Natural killer cell (primary cell): ENCODE measurements at regions not wholly inside any gene's neighbourhood (a gene's known extent, or its start where the extent isn't known, plus 50 kb on each side); places are given as distances from the start of the nearest gene placed in this dataset.

ENCODE experiments used
- ATAC-seq, 3 donors: fragments of 150-1000 bp in 2 of 3; fragments of 200-7000 bp in 1 of 3; cut with Tn5 transposase; 1 replicate in 1 of 3; 2 replicates in 2 of 3; pipeline ENCODE4 v1.10.0; 2021; ENCODE audit warnings: mild to moderate bottlenecking in 2 of 3, moderate library complexity in 2 of 3
- DNase-seq, 2 donors: peaks; one replicate each; pipeline versions ENCODE4 v3.0.0 to v3.0.0-alpha.2; 2013 to 2021; ENCODE audit warnings: mixed read lengths in 1 of 2
- H3K27ac ChIP-seq: one replicate; pipeline ENCODE4 v1.5.1; 2013; ENCODE audit warnings: mild to moderate bottlenecking, low read length
- H3K27me3 ChIP-seq: one replicate; pipeline ENCODE4 v1.6.1; 2013; ENCODE audit warnings: low read length; ENCODE audit not compliant: control insufficient read depth, insufficient read depth
- H3K36me3 ChIP-seq: one replicate; pipeline ENCODE4 v1.6.1; 2013; ENCODE audit warnings: low read length; ENCODE audit not compliant: control insufficient read depth, insufficient read depth
- H3K4me1 ChIP-seq: one replicate; pipeline ENCODE4 v1.6.1; 2013; ENCODE audit warnings: low read length; ENCODE audit not compliant: control insufficient read depth, insufficient read depth
- H3K4me3 ChIP-seq: one replicate; pipeline ENCODE4 v1.5.1; 2013; ENCODE audit warnings: low read length
- H3K9me3 ChIP-seq: one replicate; pipeline ENCODE4 v1.6.1; 2013; ENCODE audit warnings: low read length; ENCODE audit not compliant: control insufficient read depth, insufficient read depth
- H3K27ac Mint-ChIP-seq, 2 donors: one replicate each; pipeline ENCODE4 v1.8.0; 2022; ENCODE audit warnings: mild to moderate bottlenecking in 2 of 2, mixed read lengths in 2 of 2, moderate library complexity in 1 of 2
- H3K27me3 Mint-ChIP-seq, 2 donors: one replicate each; pipeline ENCODE4 v1.8.0; 2022; ENCODE audit warnings: low read depth in 2 of 2, mixed read lengths in 2 of 2
- H3K36me3 Mint-ChIP-seq: one replicate; pipeline ENCODE4 v1.8.0; 2022; ENCODE audit warnings: mixed read lengths
- H3K4me1 Mint-ChIP-seq, 2 donors: one replicate each; pipeline ENCODE4 v1.8.0; 2022; ENCODE audit warnings: mixed read lengths in 2 of 2
- H3K4me3 Mint-ChIP-seq: one replicate; pipeline ENCODE4 v1.8.0; 2022; ENCODE audit warnings: mild to moderate bottlenecking, moderate library complexity, mixed read lengths
- H3K9me3 Mint-ChIP-seq, 2 donors: one replicate each; pipeline ENCODE4 v1.8.0; 2022; ENCODE audit warnings: mixed read lengths in 2 of 2
- CTCF ChIP-seq: fragments of 200-600 bp; IDR thresholded peaks from one replicate; pipeline ENCODE4 v1.8.0; 2022; ENCODE audit warnings: antibody characterized with exemption
- WGBS: methylation state at CpG from one replicate; pipeline ENCODE4 v1.1.7; 2013; ENCODE audit warnings: missing lambda C conversion rate; ENCODE audit not compliant: insufficient coverage; 5-methylcytosine and 5-hydroxymethylcytosine counted together
- intact Hi-C: fragments of 100-400 bp; cut with micrococcal nuclease; formaldehyde crosslinking; loops from one replicate; pipeline ENCODE4 v1.14.2; 2022

GRCh38 chr12:11998944-11999315 lies 71.8 kb upstream of the BCL2L14 start:
- intact Hi-C loops = no loop called here
- H3K27me3 ChIP-seq = no peaks in the 10 kb centered on the region
- WGBS = 89% methylated on average over 1 of the region's 1 CpG
- ATAC-seq (no peak), DNase-seq (no peak)
- H3K9me3 ChIP-seq = no peaks in the 10 kb centered on the region
- Mint-ChIP-seq H3K4me1 (peaks cover 0 to 13% of the 10 kb centered on the region in 2 donors), H3K27ac (no peak overlapping the region), H3K4me3 (no peak overlapping the region), H3K27me3 (peaks cover 22 to 29% of the 10 kb centered on the region in 2 donors), H3K36me3 (no peaks in the 10 kb centered on the region), H3K9me3 (no peaks in the 10 kb centered on the region)
- H3K27ac ChIP-seq = no peak overlapping the region
- H3K4me3 ChIP-seq = no peak overlapping the region
- H3K4me1 ChIP-seq = peaks cover 14% of the 10 kb centered on the region
- no peaks in the 10 kb centered on the region for H3K36me3 ChIP-seq
- no peak for TF ChIP-seq CTCF

GRCh38 chr12:12003609-12004008 lies 67.1 kb upstream of the BCL2L14 start:
- Mint-ChIP-seq H3K27ac (no peak overlapping the region), H3K4me3 (no peak overlapping the region), H3K4me1 (peaks cover 13 to 37% of the 10 kb centered on the region in 2 donors), H3K27me3 (peaks cover 51 to 68% of the 10 kb centered on the region in 2 donors), H3K9me3 (no peaks in the 10 kb centered on the region), H3K36me3 (no peaks in the 10 kb centered on the region)
- H3K9me3 ChIP-seq = no peaks in the 10 kb centered on the region
- no peak overlapping the region for H3K27ac ChIP-seq
- intact Hi-C loops = no loop called here
- 96% methylated on average over 5 of the region's 5 CpGs for WGBS
- no peaks in the 10 kb centered on the region for H3K36me3 ChIP-seq
- TF ChIP-seq CTCF = no peak
- H3K4me1 ChIP-seq = peaks cover 25% of the 10 kb centered on the region
- no peak for ATAC-seq
- no peak for DNase-seq
- H3K4me3 ChIP-seq = no peak overlapping the region
- no peaks in the 10 kb centered on the region for H3K27me3 ChIP-seq

GRCh38 chr12:12004524-12004923 lies 66.2 kb upstream of the BCL2L14 start:
- no peak overlapping the region for H3K4me3 ChIP-seq
- no peak overlapping the region for H3K27ac ChIP-seq
- Mint-ChIP-seq H3K27ac (no peak overlapping the region), H3K4me3 (no peak overlapping the region), H3K27me3 (peaks cover 54 to 71% of the 10 kb centered on the region in 2 donors), H3K9me3 (no peaks in the 10 kb centered on the region), H3K4me1 (peaks cover 22 to 38% of the 10 kb centered on the region in 2 donors), H3K36me3 (no peaks in the 10 kb centered on the region)
- ATAC-seq (no peak), DNase-seq (no peak)
- H3K36me3 ChIP-seq = no peaks in the 10 kb centered on the region
- H3K4me1 ChIP-seq = peaks cover 27% of the 10 kb centered on the region
- H3K27me3 ChIP-seq = no peaks in the 10 kb centered on the region
- 96% methylated on average over 3 of the region's 3 CpGs for WGBS
- TF ChIP-seq CTCF = no peak
- H3K9me3 ChIP-seq = no peaks in the 10 kb centered on the region
- intact Hi-C loops = no loop called here

- Mint-ChIP-seq H3K9me3 (no peaks in the 10 kb centered on the region), H3K4me1 (peaks cover 36 to 58% of the 10 kb centered on the region in 2 donors), H3K27ac (peak overlapping the region in 1 of 2 donors; percentile 21), H3K27me3 (peaks cover 57 to 79% of the 10 kb centered on the region in 2 donors), H3K4me3 (no peak overlapping the region), H3K36me3 (no peaks in the 10 kb centered on the region)
- intact Hi-C loops = no loop called here
- peaks cover 49% of the 10 kb centered on the region for H3K4me1 ChIP-seq
- H3K27me3 ChIP-seq = peaks cover 3% of the 10 kb centered on the region
- 49% methylated on average over 7 of the region's 7 CpGs for WGBS
- H3K4me3 ChIP-seq = no peak overlapping the region
- H3K36me3 ChIP-seq = no peaks in the 10 kb centered on the region
- no peak for ATAC-seq
- peak in 1 of 2 donors; percentile 55 for DNase-seq
- no peak overlapping the region for H3K27ac ChIP-seq
- TF ChIP-seq CTCF = no peak
- H3K9me3 ChIP-seq = no peaks in the 10 kb centered on the region
Observed at GRCh38 chr12:12007001-12007712, 63.6 kb upstream of the BCL2L14 start.
